K562 (cell line): ENCODE measurements at regions not wholly inside any gene's neighbourhood (a gene's known extent, or its start where the extent isn't known, plus 50 kb on each side); places are given as distances from the start of the nearest gene placed in this dataset.
A peak's percentile ranks its signal among the peaks of the same experiment; 100 is the strongest.

Experiments
- ATAC-seq: fragments of 200-7000 bp; cut with Tn5 transposase; 3 replicates; pipeline ENCODE4 v1.9.1; 2020; ENCODE audit warnings: moderate library complexity
- BruUV-seq: library from RNA; stranded (reverse); fragments of 400-500 nt; replicated peaks from 2 replicates; lab custom pipeline; 2021; lab: Mats Ljungman, UMichigan
- CTCF ChIA-PET: fragments of 300-600 bp; formaldehyde crosslinking; extraction: SDS; loops from one replicate; lab custom pipeline; 2021; ENCODE audit warnings: low intra/inter-chr PET ratio; lab: Yijun Ruan, JAX
- POLR2A ChIA-PET: fragments of 300-600, 350-650 bp; sonication (Branson Sonifier 250); formaldehyde crosslinking; extraction: SDS; loops from one replicate; lab custom pipeline; 2021; ENCODE audit warnings: antibody characterized with exemption, inconsistent platforms; lab: Yijun Ruan, JAX
- DNase-seq, 4 experiments: peaks; one replicate each; pipeline versions ENCODE4 v3.0.0 to v3.0.0-alpha.2; 2011 to 2018; ENCODE audit warnings: low spot score in 3 of 4, mixed read lengths in 3 of 4; ENCODE audit errors: extremely low read depth in 1 of 4
- FAIRE-seq: peaks from 2 replicates; lab custom pipeline; 2011; peaks lifted over from hg19 to GRCh38; lab: Jason Lieb, UNC
- H2AFZ ChIP-seq: 2 replicates; pipeline ENCODE4 v1.6.0; 2011; ENCODE audit warnings: low read depth, low read length, control low read depth, inconsistent platforms
- H3K27ac ChIP-seq: fragments of 200-600 bp; 3 replicates; pipeline ENCODE4 v1.8.0; 2011; ENCODE audit warnings: low read depth, mild to moderate bottlenecking, control low read depth, inconsistent platforms, low read length, moderate library complexity, mixed read lengths; ENCODE audit errors: extremely low read depth
- H3K27me3 ChIP-seq, 2 experiments: fragments of 300-600 bp in 1 of 2; 2 replicates in 1 of 2; 3 replicates in 1 of 2; pipeline versions ENCODE4 v1.6.0 to v1.8.0; 2011; ENCODE audit warnings: inconsistent platforms in 2 of 2, low read length in 2 of 2, mild to moderate bottlenecking in 1 of 2, mixed read lengths in 1 of 2, moderate library complexity in 1 of 2; ENCODE audit not compliant: control insufficient read depth in 2 of 2, insufficient read depth in 2 of 2
- H3K36me3 ChIP-seq: fragments of 300-600 bp; 3 replicates; pipeline ENCODE4 v1.8.0; 2011; ENCODE audit warnings: mild to moderate bottlenecking, low read length, inconsistent platforms; ENCODE audit not compliant: control insufficient read depth, insufficient read depth
- H3K4me1 ChIP-seq, 2 experiments: fragments of 200-600 bp in 1 of 2; replicated peaks in 1 of 2; 2 replicates in 1 of 2; 3 replicates in 1 of 2; pipeline versions ENCODE4 v1.5.1 to v1.8.0; 2011; ENCODE audit warnings: inconsistent platforms in 2 of 2, low read length in 2 of 2, mild to moderate bottlenecking in 1 of 2, mixed read lengths in 1 of 2, moderate library complexity in 1 of 2; ENCODE audit not compliant: control insufficient read depth in 2 of 2, insufficient read depth in 2 of 2
- H3K4me2 ChIP-seq: 2 replicates; pipeline ENCODE4 v1.6.1; 2011; ENCODE audit warnings: low read length, control low read depth, inconsistent platforms, mixed read lengths; ENCODE audit not compliant: insufficient read depth
- H3K4me3 ChIP-seq: fragments of 200-600 bp; sonication (generic), shearing (Covaris generic); 2 replicates; pipeline ENCODE4 v1.5.1; 2016; ENCODE audit warnings: control low read depth, inconsistent platforms
- H3K79me2 ChIP-seq: fragments of 200-600 bp; 3 replicates; pipeline ENCODE4 v1.8.0; 2011; ENCODE audit warnings: low read length, inconsistent platforms; ENCODE audit not compliant: control insufficient read depth, insufficient read depth
- H3K9ac ChIP-seq, 2 experiments: 2 replicates each; pipeline versions ENCODE4 v1.6.0 to v1.6.1; 2011; ENCODE audit warnings: low read depth in 2 of 2, low read length in 2 of 2, control low read depth in 1 of 2, inconsistent platforms in 1 of 2, mild to moderate bottlenecking in 1 of 2, mixed read lengths in 1 of 2; ENCODE audit not compliant: insufficient read depth in 1 of 2
- H3K9me1 ChIP-seq: one replicate; pipeline ENCODE4 v1.6.0; 2011; ENCODE audit warnings: inconsistent platforms, mild to moderate bottlenecking, low read length, moderate library complexity; ENCODE audit not compliant: control insufficient read depth, insufficient read depth
- H3K9me3 ChIP-seq: replicated peaks from 2 replicates; pipeline ENCODE4 v1.5.1; 2011; ENCODE audit warnings: low read depth, low read length, inconsistent platforms; ENCODE audit not compliant: control insufficient read depth, insufficient read depth
- H4K20me1 ChIP-seq: replicated peaks from 2 replicates; pipeline ENCODE4 v1.6.1; 2011; ENCODE audit warnings: low read length, inconsistent platforms, mixed read lengths; ENCODE audit not compliant: control insufficient read depth, insufficient read depth
- ATF1 ChIP-seq, 2 experiments: fragments of 450-650 bp in 1 of 2; IDR thresholded peaks; 2 replicates each; pipeline ENCODE4 v1.6.1; 2016; ENCODE audit warnings: missing compliant biosample characterization in 1 of 2, missing genetic modification characterization in 1 of 2
- ATF7 ChIP-seq: fragments of 450-650 bp; IDR thresholded peaks from 2 replicates; pipeline ENCODE4 v1.7.1; 2014; ENCODE audit warnings: mild to moderate bottlenecking, moderate library complexity
- CBX3 ChIP-seq, 2 experiments: IDR thresholded peaks; 1 replicate in 1 of 2; 2 replicates in 1 of 2; pipeline ENCODE4 v1.6.1; 2012; ENCODE audit warnings: inconsistent platforms in 2 of 2, low read length in 2 of 2, borderline replicate concordance in 1 of 2, control low read depth in 1 of 2
- JUNB ChIP-seq: fragments of 450-650 bp; formaldehyde crosslinking; conservative IDR thresholded peaks from 2 replicates; pipeline ENCODE4 v1.4.0; 2020; ENCODE audit warnings: mild to moderate bottlenecking
- JUND ChIP-seq, 2 experiments: IDR thresholded peaks; 2 replicates in 1 of 2; 3 replicates in 1 of 2; pipeline ENCODE4 v1.6.1; 2011; ENCODE audit warnings: borderline replicate concordance in 2 of 2, low read depth in 2 of 2, low read length in 2 of 2, improper control_type of control experiment in 1 of 2, missing biosample characterization in 1 of 2, missing genetic modification characterization in 1 of 2, missing genetic modification reagents in 1 of 2
- WGBS: fragments of 100-300 bp; shearing (Covaris generic); methylation state at CpG from one replicate; pipeline ENCODE4 v1.1.6; 2016; ENCODE audit warnings: low coverage, mixed read lengths; ENCODE audit not compliant: insufficient coverage; ENCODE audit errors: missing lambda C conversion rate; 5-methylcytosine and 5-hydroxymethylcytosine counted together
- in situ Hi-C: fragments of 300-500 bp; cut with MboI; formaldehyde crosslinking; loops from 4 replicates; pipeline ENCODE4 v1.15.0; 2018; ENCODE audit warnings: inconsistent platforms, mixed read lengths
- intact Hi-C: fragments of 100-400 bp; cut with micrococcal nuclease; formaldehyde crosslinking; loops from 2 replicates; pipeline ENCODE4 v1.14.2; 2022
- TF ChIP-seq, protein P1 (sequence below), 2 experiments: fragments of 450-650 bp in 1 of 2; sonication (generic) in 1 of 2; formaldehyde crosslinking in 1 of 2; IDR thresholded peaks in 1 of 2; conservative IDR thresholded peaks in 1 of 2; 2 replicates each; pipeline versions ENCODE4 v1.6.1 to v1.8.1; 2016 to 2023; ENCODE audit warnings: mild to moderate bottlenecking in 2 of 2, moderate library complexity in 2 of 2, inconsistent platforms in 1 of 2, missing genetic modification reagents in 1 of 2

GRCh38 chr1:221849897-221850296, 108.0 kb upstream of the DUSP10 start:
- no peak overlapping the region for H3K9ac ChIP-seq
- no peaks in the 10 kb centered on the region for H3K9me3 ChIP-seq
- 4% methylated on average over 2 of the region's 2 CpGs for WGBS
- H3K36me3 ChIP-seq, result no peaks in the 10 kb centered on the region
- no peaks in the 10 kb centered on the region; a peak in 2 of 5 replicates for H3K27me3 ChIP-seq
- no peak for ATAC-seq
- no TSS peak for BruUV-seq
- H3K4me3 ChIP-seq, result no peak overlapping the region
- no peak for DNase-seq
- POLR2A ChIA-PET, result interaction anchor here (0.6 kb wide), 1 partner anchor 323 kb away, joined by 3 read pairs; no protein-coding TSS in a partner anchor
- no peak overlapping the region for H2AFZ ChIP-seq
- TF ChIP-seq CBX3 (IDR thresholded peaks at IDR 0.05; ENCODE audit: borderline replicate concordance in 1 of 2, low read length in 2 of 2) (no peak), JUNB (peak; percentile 89), ATF1 (CRISPR knock-in tag; IDR thresholded peaks at IDR 0.05) (no peak), ATF1 (tag; IDR thresholded peaks at IDR 0.05) (peak; percentile 43; the same call in 1 of the 2 replicates), ATF7 (peak; percentile 80), JUND (IDR thresholded peaks at IDR 0.05; ENCODE audit: borderline replicate concordance, low read depth, low read length) (peak; percentile 50; the same call in 1 of the 2 replicates), JUND (tag; IDR thresholded peaks at IDR 0.05; ENCODE audit: borderline replicate concordance, low read depth, low read length) (peak; percentile 76; the same call in 1 of the 3 replicates)
- TF ChIP-seq, protein P1, sequence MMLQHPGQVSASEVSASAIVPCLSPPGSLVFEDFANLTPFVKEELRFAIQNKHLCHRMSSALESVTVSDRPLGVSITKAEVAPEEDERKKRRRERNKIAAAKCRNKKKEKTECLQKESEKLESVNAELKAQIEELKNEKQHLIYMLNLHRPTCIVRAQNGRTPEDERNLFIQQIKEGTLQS (IDR thresholded peaks at IDR 0.05), result peak; percentile 88
- TF ChIP-seq, protein P1 (CRISPR knock-in tag; conservative IDR thresholded peaks at IDR 0.05), result no peak
- intact Hi-C loops (no loop called here), in situ Hi-C loops (no loop called here)
- no peaks in the 10 kb centered on the region; a peak in 1 of 5 replicates for H3K4me1 ChIP-seq
- CTCF ChIA-PET, result no interaction called here
- FAIRE-seq, result no peak
- H4K20me1 ChIP-seq, result no peaks in the 10 kb centered on the region
- H3K4me2 ChIP-seq, result no peak overlapping the region
- H3K79me2 ChIP-seq, result no peaks in the 10 kb centered on the region
- no peak overlapping the region for H3K27ac ChIP-seq
- no peaks in the 10 kb centered on the region for H3K9me1 ChIP-seq
